ENCODE measurements at regions not wholly inside any gene's neighbourhood (a gene's known extent, or its start where the extent isn't known, plus 50 kb on each side); places are given as distances from the start of the nearest gene placed in this dataset.
"Not testable (repeated sequence)": the region's sequence is repeated elsewhere in the genome, so short reads cannot be mapped to it uniquely, and the experiment has no call there.

DNA sequence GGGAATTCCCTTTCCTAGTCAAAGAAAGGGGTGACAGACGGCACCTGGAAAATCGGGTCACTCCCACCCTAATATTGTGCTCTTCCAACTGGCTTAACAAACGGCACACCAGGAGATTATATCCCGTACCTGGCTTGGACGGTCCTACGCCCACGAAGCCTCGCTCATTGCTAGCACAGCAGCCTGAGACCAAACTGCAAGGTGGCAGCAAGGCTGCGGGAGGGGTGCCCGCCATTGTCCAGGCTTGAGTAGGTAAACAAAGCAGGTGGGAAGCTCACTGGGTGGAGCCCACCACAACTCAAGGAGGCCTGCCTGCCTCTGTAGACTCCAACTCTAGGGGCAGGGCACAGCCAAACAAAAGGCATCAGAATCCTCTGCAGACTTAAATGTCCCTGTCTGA is 457.8 kb upstream of the PIK3R1 start:
- H3F3A ChIP-seq (replicated peaks; ENCODE audit: insufficient read depth); DNase-seq; H3K4me1 ChIP-seq (ENCODE audit: control insufficient read depth in 1 of 2, insufficient read depth in 2 of 2, low read depth in 1 of 2, low read length in 1 of 2); H3K36me3 ChIP-seq (replicated peaks in 1 of 2; ENCODE audit: control insufficient read depth in 1 of 2, insufficient read depth in 2 of 2, low read length in 1 of 2); CTCF ChIA-PET; H2AFZ ChIP-seq (ENCODE audit: low read depth); H3K27me3 ChIP-seq (ENCODE audit: insufficient read depth); H3K4me3 ChIP-seq (ENCODE audit: low read depth in 2 of 2, low read length in 1 of 2); H3K9me2 ChIP-seq; POLR2A ChIA-PET; H3K9me3 ChIP-seq; H3K9ac ChIP-seq; H3K79me2 ChIP-seq (ENCODE audit: insufficient read depth); H3K4me2 ChIP-seq; H4K20me1 ChIP-seq (ENCODE audit: insufficient read depth); H3K27ac ChIP-seq (ENCODE audit: low read depth in 2 of 2, low read length in 1 of 2): not testable (repeated sequence)
- no CpG with 5 or more reads among the region's 10 CpGs for WGBS (ENCODE audit: low lambda C conversion rate)

- no peak overlapping the region for H2AFZ ChIP-seq (ENCODE audit: low read depth)
- no peaks in the 10 kb centered on the region for H3F3A ChIP-seq (replicated peaks; ENCODE audit: insufficient read depth)
- no peaks in the 10 kb centered on the region for H3K4me1 ChIP-seq (ENCODE audit: control insufficient read depth in 1 of 2, insufficient read depth in 2 of 2, low read depth in 1 of 2, low read length in 1 of 2)
- H3K27me3 ChIP-seq (ENCODE audit: insufficient read depth), result no peaks in the 10 kb centered on the region
- no peak overlapping the region for H3K9ac ChIP-seq
- ChIA-PET POLR2A (no interaction called here), CTCF (interaction anchor here (0.9 to 1.5 kb wide), 2 partner anchors 10 to 507 kb away, joined by 3 read pairs; no protein-coding TSS in a partner anchor)
- H3K9me3 ChIP-seq, result no peaks in the 10 kb centered on the region
- no peak overlapping the region for H3K4me2 ChIP-seq
- DNase-seq, result no peak
- H3K4me3 ChIP-seq (ENCODE audit: low read depth in 2 of 2, low read length in 1 of 2), result no peak overlapping the region
- no peak overlapping the region for H3K27ac ChIP-seq (ENCODE audit: low read depth in 2 of 2, low read length in 1 of 2)
- no peaks in the 10 kb centered on the region for H3K9me2 ChIP-seq
- H3K79me2 ChIP-seq (ENCODE audit: insufficient read depth), result no peaks in the 10 kb centered on the region
- 45% methylated on average over 2 of the region's 2 CpGs for WGBS (ENCODE audit: low lambda C conversion rate)
- H3K36me3 ChIP-seq (replicated peaks in 1 of 2; ENCODE audit: control insufficient read depth in 1 of 2, insufficient read depth in 2 of 2, low read length in 1 of 2), result no peaks in the 10 kb centered on the region
- H4K20me1 ChIP-seq (ENCODE audit: insufficient read depth), result no peaks in the 10 kb centered on the region
- no peak for TF ChIP-seq NFIC (IDR thresholded peaks at IDR 0.05; ENCODE audit: borderline replicate concordance)
- TF ChIP-seq SIN3A (IDR thresholded peaks at IDR 0.05; ENCODE audit: borderline replicate concordance, low read depth, low read length), result no peak
- TF ChIP-seq, protein P1, sequence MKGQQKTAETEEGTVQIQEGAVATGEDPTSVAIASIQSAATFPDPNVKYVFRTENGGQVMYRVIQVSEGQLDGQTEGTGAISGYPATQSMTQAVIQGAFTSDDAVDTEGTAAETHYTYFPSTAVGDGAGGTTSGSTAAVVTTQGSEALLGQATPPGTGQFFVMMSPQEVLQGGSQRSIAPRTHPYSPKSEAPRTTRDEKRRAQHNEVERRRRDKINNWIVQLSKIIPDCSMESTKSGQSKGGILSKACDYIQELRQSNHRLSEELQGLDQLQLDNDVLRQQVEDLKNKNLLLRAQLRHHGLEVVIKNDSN (IDR thresholded peaks at IDR 0.05; ENCODE audit: borderline replicate concordance, low read depth), result no peak
- no peak for TF ChIP-seq FOXJ3 (CRISPR knock-in tag; IDR thresholded peaks at IDR 0.05)
- no peak for TF ChIP-seq MXI1 (IDR thresholded peaks at IDR 0.05; ENCODE audit: low read depth, low read length)
- no peak for TF ChIP-seq REST (IDR thresholded peaks at IDR 0.05; ENCODE audit: low read depth, low read length)
- no peak for TF ChIP-seq YY1 (IDR thresholded peaks at IDR 0.05; ENCODE audit: low read depth)
- no peak for TF ChIP-seq ZBTB33 (IDR thresholded peaks at IDR 0.05; ENCODE audit: borderline replicate concordance, low read depth)
- TF ChIP-seq GABPA (IDR thresholded peaks at IDR 0.05; ENCODE audit: low read depth), result no peak
- TF ChIP-seq RCOR1 (IDR thresholded peaks at IDR 0.05; ENCODE audit: low read length), result no peak
- TF ChIP-seq FOXM1 (IDR thresholded peaks at IDR 0.05; ENCODE audit: low read depth), result no peak
- TF ChIP-seq GATA2 (CRISPR knock-in tag; IDR thresholded peaks at IDR 0.05), result no peak
- TF ChIP-seq RXRA (IDR thresholded peaks at IDR 0.05; ENCODE audit: borderline replicate concordance, low read depth), result no peak
- TF ChIP-seq TAF1 (IDR thresholded peaks at IDR 0.05; ENCODE audit: borderline replicate concordance, low read depth, low read length), result no peak
- TF ChIP-seq NRF1 (IDR thresholded peaks at IDR 0.05; ENCODE audit: low read depth, low read length), result no peak
- TF ChIP-seq TCF12 (IDR thresholded peaks at IDR 0.05), result no peak
- TF ChIP-seq MAX (IDR thresholded peaks at IDR 0.05; ENCODE audit: low read depth), result no peak
- no peak for TF ChIP-seq EZH2phosphoT487 (IDR thresholded peaks at IDR 0.05; ENCODE audit: borderline replicate concordance, low read depth)
- TF ChIP-seq FOSL2 (IDR thresholded peaks at IDR 0.05; ENCODE audit: borderline replicate concordance, low read depth), result no peak
- no peak for TF ChIP-seq POLR2AphosphoS5 (IDR thresholded peaks at IDR 0.05; ENCODE audit: low read depth, low read length)
Observed at GRCh38 chr5:67752357-67752708, 463.2 kb upstream of the PIK3R1 start.
